ENCODE measurements at regions not wholly inside any gene's neighbourhood (a gene's known extent, or its start where the extent isn't known, plus 50 kb on each side); places are given as distances from the start of the nearest gene placed in this dataset.

DNA sequence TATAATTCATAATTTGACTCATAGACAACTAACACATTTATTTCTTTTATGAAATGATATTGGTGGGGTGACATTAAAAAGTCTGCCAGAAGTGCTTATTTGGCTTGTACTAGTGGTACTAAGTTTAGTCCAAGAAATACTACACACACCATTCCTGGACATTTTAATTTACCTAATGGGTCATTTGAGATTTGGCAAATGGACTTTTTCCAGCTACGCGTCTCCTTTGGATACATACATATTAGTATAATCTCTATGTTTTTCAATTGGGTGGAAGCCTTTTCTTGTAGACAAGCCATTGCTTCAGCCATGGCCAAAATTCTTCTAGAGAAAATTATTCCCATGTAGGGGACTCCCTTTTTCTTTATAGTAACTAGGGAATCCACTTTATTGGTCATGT, 968.5 kb downstream of the C4orf33 start:
- no peak overlapping the region for H2AFZ ChIP-seq
- no peaks in the 10 kb centered on the region for H3K27me3 ChIP-seq (ENCODE audit: control insufficient read depth, insufficient read depth, low read length)
- TF ChIP-seq, protein P1, sequence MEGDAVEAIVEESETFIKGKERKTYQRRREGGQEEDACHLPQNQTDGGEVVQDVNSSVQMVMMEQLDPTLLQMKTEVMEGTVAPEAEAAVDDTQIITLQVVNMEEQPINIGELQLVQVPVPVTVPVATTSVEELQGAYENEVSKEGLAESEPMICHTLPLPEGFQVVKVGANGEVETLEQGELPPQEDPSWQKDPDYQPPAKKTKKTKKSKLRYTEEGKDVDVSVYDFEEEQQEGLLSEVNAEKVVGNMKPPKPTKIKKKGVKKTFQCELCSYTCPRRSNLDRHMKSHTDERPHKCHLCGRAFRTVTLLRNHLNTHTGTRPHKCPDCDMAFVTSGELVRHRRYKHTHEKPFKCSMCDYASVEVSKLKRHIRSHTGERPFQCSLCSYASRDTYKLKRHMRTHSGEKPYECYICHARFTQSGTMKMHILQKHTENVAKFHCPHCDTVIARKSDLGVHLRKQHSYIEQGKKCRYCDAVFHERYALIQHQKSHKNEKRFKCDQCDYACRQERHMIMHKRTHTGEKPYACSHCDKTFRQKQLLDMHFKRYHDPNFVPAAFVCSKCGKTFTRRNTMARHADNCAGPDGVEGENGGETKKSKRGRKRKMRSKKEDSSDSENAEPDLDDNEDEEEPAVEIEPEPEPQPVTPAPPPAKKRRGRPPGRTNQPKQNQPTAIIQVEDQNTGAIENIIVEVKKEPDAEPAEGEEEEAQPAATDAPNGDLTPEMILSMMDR (IDR thresholded peaks at IDR 0.05): no peak
- no peaks in the 10 kb centered on the region for H3K9me3 ChIP-seq (ENCODE audit: control insufficient read depth, low read length)
- H3K36me3 ChIP-seq (ENCODE audit: control insufficient read depth, insufficient read depth, low read length): no peaks in the 10 kb centered on the region
- no peak overlapping the region for H3K9ac ChIP-seq
- no peak overlapping the region for H3K27ac ChIP-seq
- H3K4me3 ChIP-seq (ENCODE audit: low read depth, low read length): no peak overlapping the region
- no peaks in the 10 kb centered on the region for H3K4me1 ChIP-seq
- no peak overlapping the region for H3K4me2 ChIP-seq (ENCODE audit: low read length)
- no peaks in the 10 kb centered on the region for H3K79me2 ChIP-seq

DNA sequence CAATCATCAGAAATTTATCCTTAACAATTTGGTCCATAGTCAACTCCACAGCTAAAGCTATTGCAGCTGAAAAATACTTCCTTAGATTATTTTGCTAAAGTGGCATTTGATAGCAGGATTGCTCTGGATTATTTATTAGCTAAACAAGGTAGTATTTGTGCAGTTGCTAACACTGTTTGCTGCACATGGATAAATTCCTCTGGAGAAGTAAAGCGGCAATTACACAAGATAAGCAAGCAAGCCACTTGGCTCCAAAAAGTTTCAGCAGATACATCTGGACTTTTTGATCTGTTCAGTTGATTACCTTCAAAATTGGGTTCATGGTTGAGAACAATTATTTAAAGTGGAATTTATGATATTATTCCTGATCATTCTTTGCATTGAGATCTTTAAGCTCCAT, 971.5 kb downstream of the C4orf33 start:
- H3K4me2 ChIP-seq (ENCODE audit: low read length): no peak overlapping the region
- no peak overlapping the region for H3K4me3 ChIP-seq (ENCODE audit: low read depth, low read length)
- TF ChIP-seq, protein P1 (IDR thresholded peaks at IDR 0.05): no peak
- H3K27me3 ChIP-seq (ENCODE audit: control insufficient read depth, insufficient read depth, low read length): no peaks in the 10 kb centered on the region
- H2AFZ ChIP-seq: no peak overlapping the region
- H3K36me3 ChIP-seq (ENCODE audit: control insufficient read depth, insufficient read depth, low read length): no peaks in the 10 kb centered on the region
- no peaks in the 10 kb centered on the region for H3K4me1 ChIP-seq
- H3K9ac ChIP-seq: no peak overlapping the region
- H3K27ac ChIP-seq: no peak overlapping the region
- no peaks in the 10 kb centered on the region for H3K79me2 ChIP-seq
- H3K9me3 ChIP-seq (ENCODE audit: control insufficient read depth, low read length): no peaks in the 10 kb centered on the region

DNA sequence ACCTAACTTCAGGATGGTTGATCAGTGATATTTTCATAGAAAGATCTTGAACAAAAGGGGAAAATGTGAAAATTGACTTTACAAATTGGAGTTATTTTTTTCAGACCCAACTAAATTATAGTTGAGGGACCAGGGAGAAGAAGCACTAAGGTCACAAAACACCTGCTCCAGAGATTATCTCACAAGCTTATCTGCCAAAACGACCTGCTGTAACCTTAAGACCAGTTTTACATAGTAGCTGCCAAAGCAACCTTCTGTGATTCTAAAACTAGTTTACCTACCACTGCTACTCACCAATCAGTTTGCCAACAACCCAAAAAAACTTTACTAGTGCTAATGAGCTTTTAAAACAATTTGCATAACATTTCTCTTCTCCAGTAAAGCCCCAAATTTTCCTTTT, 972.1 kb downstream of the C4orf33 start:
- H3K9ac ChIP-seq: no peak overlapping the region
- H3K27ac ChIP-seq: no peak overlapping the region
- H3K4me1 ChIP-seq: no peaks in the 10 kb centered on the region
- TF ChIP-seq, protein P1 (IDR thresholded peaks at IDR 0.05): no peak
- H3K9me3 ChIP-seq (ENCODE audit: control insufficient read depth, low read length): no peaks in the 10 kb centered on the region
- no peak overlapping the region for H2AFZ ChIP-seq
- no peak overlapping the region for H3K4me2 ChIP-seq (ENCODE audit: low read length)
- no peaks in the 10 kb centered on the region for H3K79me2 ChIP-seq
- H3K27me3 ChIP-seq (ENCODE audit: control insufficient read depth, insufficient read depth, low read length): no peaks in the 10 kb centered on the region
- no peaks in the 10 kb centered on the region for H3K36me3 ChIP-seq (ENCODE audit: control insufficient read depth, insufficient read depth, low read length)
- no peak overlapping the region for H3K4me3 ChIP-seq (ENCODE audit: low read depth, low read length)

DNA sequence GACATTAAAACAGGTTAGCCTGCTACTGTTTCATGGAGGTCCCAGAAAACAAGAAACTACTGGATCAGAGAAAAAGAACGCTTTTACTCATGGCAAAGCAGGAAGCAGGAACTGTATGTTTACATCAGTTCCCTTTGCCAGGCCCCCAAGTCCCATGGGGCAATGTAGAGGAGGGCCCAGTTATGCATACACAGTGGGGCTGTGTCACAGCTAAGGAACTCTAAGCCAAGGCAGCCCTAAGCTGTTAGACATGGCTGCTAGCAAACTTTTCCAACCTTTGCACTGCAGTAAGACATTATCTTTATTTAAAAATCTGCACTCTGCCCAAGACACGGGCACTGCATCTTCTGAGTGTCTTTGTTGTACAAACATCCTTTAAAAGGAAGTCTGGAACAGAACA, 975.8 kb downstream of the C4orf33 start:
- Histone ChIP-seq H3K4me2 (ENCODE audit: low read length) (no peak overlapping the region), H3K27me3 (ENCODE audit: control insufficient read depth, insufficient read depth, low read length) (no peaks in the 10 kb centered on the region), H3K9me3 (ENCODE audit: control insufficient read depth, low read length) (no peaks in the 10 kb centered on the region), H3K79me2 (no peaks in the 10 kb centered on the region), H3K27ac (no peak overlapping the region), H2AFZ (no peak overlapping the region), H3K4me1 (no peaks in the 10 kb centered on the region), H3K36me3 (ENCODE audit: control insufficient read depth, insufficient read depth, low read length) (no peaks in the 10 kb centered on the region), H3K9ac (no peak overlapping the region), H3K4me3 (ENCODE audit: low read depth, low read length) (no peak overlapping the region)
- TF ChIP-seq, protein P1 (IDR thresholded peaks at IDR 0.05): no peak

DNA sequence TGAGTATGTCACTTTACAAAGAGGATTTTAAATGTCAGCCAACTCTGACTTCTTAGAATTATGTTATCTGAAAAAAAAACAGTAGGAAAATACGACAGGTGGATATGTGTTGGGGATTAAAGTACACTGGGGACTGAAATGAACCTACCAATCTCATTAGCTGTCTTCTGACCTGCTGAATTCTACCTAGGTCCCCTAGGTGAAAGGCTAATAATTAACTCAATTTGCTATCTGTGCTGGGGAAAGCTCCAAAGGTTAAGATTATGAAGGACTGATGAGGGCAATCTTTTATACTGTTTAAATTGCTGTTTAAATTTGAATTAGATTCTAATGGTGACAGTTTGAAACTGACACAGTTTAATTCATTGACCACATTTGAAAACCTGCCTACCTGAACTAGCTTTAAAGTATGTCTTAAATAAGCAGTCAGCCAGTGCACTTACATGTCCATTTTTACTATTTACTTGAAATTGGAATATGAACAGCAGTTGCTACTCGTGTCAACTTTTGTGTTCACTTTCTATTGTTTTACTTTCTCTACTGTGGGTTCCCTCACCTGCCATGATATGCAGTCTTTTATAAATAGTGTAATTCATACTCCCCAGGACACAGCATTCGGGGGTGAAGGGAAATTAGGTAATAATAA, 977.3 kb downstream of the C4orf33 start:
- no peaks in the 10 kb centered on the region for H3K79me2 ChIP-seq
- no peak overlapping the region for H2AFZ ChIP-seq
- TF ChIP-seq, protein P1 (IDR thresholded peaks at IDR 0.05): no peak
- H3K36me3 ChIP-seq (ENCODE audit: control insufficient read depth, insufficient read depth, low read length): no peaks in the 10 kb centered on the region
- H3K4me2 ChIP-seq (ENCODE audit: low read length): no peak overlapping the region
- no peaks in the 10 kb centered on the region for H3K9me3 ChIP-seq (ENCODE audit: control insufficient read depth, low read length)
- H3K27me3 ChIP-seq (ENCODE audit: control insufficient read depth, insufficient read depth, low read length): no peaks in the 10 kb centered on the region
- no peak overlapping the region for H3K9ac ChIP-seq
- H3K4me3 ChIP-seq (ENCODE audit: low read depth, low read length): no peak overlapping the region
- H3K27ac ChIP-seq: no peak overlapping the region
- no peaks in the 10 kb centered on the region for H3K4me1 ChIP-seq
